GM12878 (cell line): ENCODE measurements at regions not wholly inside any gene's neighbourhood (a gene's known extent, or its start where the extent isn't known, plus 50 kb on each side); places are given as distances from the start of the nearest gene placed in this dataset.
A peak's percentile ranks its signal among the peaks of the same experiment; 100 is the strongest.

Source experiments
- ATAC-seq: fragments of 200-7000 bp; cut with Tn5 transposase; 3 replicates; pipeline ENCODE4 v1.9.1; 2020; ENCODE audit warnings: mild to moderate bottlenecking, moderate library complexity
- BruUV-seq: library from RNA; stranded (reverse); fragments of 400-500 nt; replicated peaks from 2 replicates; lab custom pipeline; 2021; lab: Mats Ljungman, UMichigan
- CTCF ChIA-PET: fragments of 300-600 bp; sonication (Branson Sonifier 250); formaldehyde crosslinking; extraction: SDS; loops from one replicate; lab custom pipeline; 2021; ENCODE audit warnings: inconsistent platforms; lab: Yijun Ruan, JAX
- POLR2A ChIA-PET: fragments of 350-600 bp; formaldehyde crosslinking; extraction: SDS; loops from one replicate; lab custom pipeline; 2021; ENCODE audit warnings: inconsistent platforms; lab: Charles Lee
- RAD21 ChIA-PET: fragments of 300-600 bp; sonication (Branson Sonifier 250); formaldehyde crosslinking; loops from one replicate; lab custom pipeline; 2023; ENCODE audit warnings: antibody characterized with exemption; ENCODE audit not compliant: unreplicated experiment; lab: Charles Lee
- SMC1A ChIA-PET: fragments of 300-600 bp; sonication (Branson Sonifier 250); formaldehyde crosslinking; loops from one replicate; lab custom pipeline; 2023; ENCODE audit not compliant: unreplicated experiment, uncharacterized antibody; lab: Charles Lee
- DNase-seq: peaks from one replicate; pipeline ENCODE4 v3.0.0-alpha.2; 2011; ENCODE audit warnings: low read depth, low spot score
- FAIRE-seq: peaks from 3 replicates; lab custom pipeline; 2011; peaks lifted over from hg19 to GRCh38; lab: Jason Lieb, UNC
- H2AFZ ChIP-seq: 2 replicates; pipeline ENCODE4 v1.6.0; 2011; ENCODE audit warnings: low read depth, low read length, control low read depth; ENCODE audit not compliant: control insufficient read depth
- H3K27ac ChIP-seq: 2 replicates; pipeline ENCODE4 v1.5.1; 2011; ENCODE audit warnings: control low read depth; ENCODE audit not compliant: control insufficient read depth, insufficient read depth
- H3K27me3 ChIP-seq, 2 experiments: replicated peaks in 1 of 2; 2 replicates each; pipeline versions ENCODE4 v1.6.0 to v1.6.1; 2011; ENCODE audit warnings: low read length in 1 of 2; ENCODE audit not compliant: control insufficient read depth in 2 of 2, insufficient read depth in 2 of 2
- H3K36me3 ChIP-seq, 2 experiments: 2 replicates each; pipeline ENCODE4 v1.5.1; 2011; ENCODE audit warnings: low read length in 1 of 2; ENCODE audit not compliant: control insufficient read depth in 2 of 2, insufficient read depth in 2 of 2
- H3K4me1 ChIP-seq: 2 replicates; pipeline ENCODE4 v1.6.1; 2011; ENCODE audit warnings: mild to moderate bottlenecking, low read length, moderate library complexity, mixed read lengths; ENCODE audit not compliant: control insufficient read depth, insufficient read depth
- H3K4me2 ChIP-seq: 2 replicates; pipeline ENCODE4 v1.6.0; 2011; ENCODE audit warnings: control low read depth; ENCODE audit not compliant: control insufficient read depth, insufficient read depth
- H3K4me3 ChIP-seq: fragments of 200-600 bp; sonication (generic); 2 replicates; pipeline ENCODE4 v1.5.1; 2016
- H3K79me2 ChIP-seq: 2 replicates; pipeline ENCODE4 v1.6.0; 2011; ENCODE audit warnings: low read length; ENCODE audit not compliant: control insufficient read depth, insufficient read depth
- H3K9ac ChIP-seq: 2 replicates; pipeline ENCODE4 v1.8.0; 2011; ENCODE audit warnings: low read length, control low read depth, mixed read lengths; ENCODE audit not compliant: control insufficient read depth, insufficient read depth
- H3K9me3 ChIP-seq: replicated peaks from 3 replicates; pipeline ENCODE4 v1.5.1; 2011; ENCODE audit warnings: mild to moderate bottlenecking, low read length; ENCODE audit not compliant: control insufficient read depth, insufficient read depth
- H4K20me1 ChIP-seq: 2 replicates; pipeline ENCODE4 v1.6.0; 2011; ENCODE audit not compliant: control insufficient read depth, insufficient read depth
- CREM ChIP-seq: IDR thresholded peaks from 2 replicates; pipeline ENCODE4 v1.6.1; 2014; ENCODE audit warnings: antibody characterized with exemption, low read depth
- EGR1 ChIP-seq, 2 experiments: IDR thresholded peaks; 1 replicate in 1 of 2; 2 replicates in 1 of 2; pipeline ENCODE4 v1.6.1; 2011 to 2012; ENCODE audit warnings: low read depth in 2 of 2, low read length in 2 of 2, borderline replicate concordance in 1 of 2, mild to moderate bottlenecking in 1 of 2, moderate library complexity in 1 of 2
- ELK1 ChIP-seq: IDR thresholded peaks from 2 replicates; pipeline ENCODE4 v1.6.1; 2012; ENCODE audit warnings: low read depth, low read length, improper control_type of control experiment
- MTA3 ChIP-seq: IDR thresholded peaks from 2 replicates; pipeline ENCODE4 v1.6.1; 2012; ENCODE audit warnings: low read length, inconsistent platforms, borderline replicate concordance
- RCOR1 ChIP-seq: conservative IDR thresholded peaks from 2 replicates; pipeline ENCODE4 v1.6.1; 2012; ENCODE audit warnings: low read depth, low read length, improper control_type of control experiment
- SPI1 ChIP-seq: IDR thresholded peaks from 2 replicates; pipeline ENCODE4 v1.6.1; 2011; ENCODE audit warnings: low read depth, mild to moderate bottlenecking, low read length, moderate library complexity, borderline replicate concordance; ENCODE audit not compliant: insufficient read depth
- SREBF2 ChIP-seq: IDR thresholded peaks from 2 replicates; pipeline ENCODE4 v1.6.1; 2012; ENCODE audit warnings: mild to moderate bottlenecking, low read length
- TARDBP ChIP-seq: IDR thresholded peaks from 2 replicates; pipeline ENCODE4 v1.6.1; 2016; ENCODE audit warnings: borderline replicate concordance
- ZNF217 ChIP-seq: fragments of 450-650 bp; IDR thresholded peaks from 2 replicates; pipeline ENCODE4 v1.6.1; 2017; ENCODE audit warnings: antibody characterized with exemption, mild to moderate bottlenecking
- ZNF274 ChIP-seq: IDR thresholded peaks from one replicate; pipeline ENCODE4 v1.8.0; 2011; ENCODE audit not compliant: insufficient read length, insufficient read depth
- whole genome bisulfite sequencing: methylation state at CpG from one replicate; pipeline ENCODE4 v1.1.6; 2016; ENCODE audit warnings: low lambda C conversion rate; ENCODE audit not compliant: insufficient replicate concordance, insufficient coverage; ENCODE audit errors: missing lambda C conversion rate; 5-methylcytosine and 5-hydroxymethylcytosine counted together
- in situ Hi-C: fragments of 300-500 bp; cut with MboI; formaldehyde crosslinking; loops from 9 replicates; pipeline ENCODE4 v1.14.3; 2018; ENCODE audit warnings: mixed read lengths
- intact Hi-C: fragments of 100-400 bp; cut with micrococcal nuclease; formaldehyde crosslinking; loops from one replicate; pipeline ENCODE4 v1.14.2; 2022; ENCODE audit not compliant: unreplicated experiment

DNA sequence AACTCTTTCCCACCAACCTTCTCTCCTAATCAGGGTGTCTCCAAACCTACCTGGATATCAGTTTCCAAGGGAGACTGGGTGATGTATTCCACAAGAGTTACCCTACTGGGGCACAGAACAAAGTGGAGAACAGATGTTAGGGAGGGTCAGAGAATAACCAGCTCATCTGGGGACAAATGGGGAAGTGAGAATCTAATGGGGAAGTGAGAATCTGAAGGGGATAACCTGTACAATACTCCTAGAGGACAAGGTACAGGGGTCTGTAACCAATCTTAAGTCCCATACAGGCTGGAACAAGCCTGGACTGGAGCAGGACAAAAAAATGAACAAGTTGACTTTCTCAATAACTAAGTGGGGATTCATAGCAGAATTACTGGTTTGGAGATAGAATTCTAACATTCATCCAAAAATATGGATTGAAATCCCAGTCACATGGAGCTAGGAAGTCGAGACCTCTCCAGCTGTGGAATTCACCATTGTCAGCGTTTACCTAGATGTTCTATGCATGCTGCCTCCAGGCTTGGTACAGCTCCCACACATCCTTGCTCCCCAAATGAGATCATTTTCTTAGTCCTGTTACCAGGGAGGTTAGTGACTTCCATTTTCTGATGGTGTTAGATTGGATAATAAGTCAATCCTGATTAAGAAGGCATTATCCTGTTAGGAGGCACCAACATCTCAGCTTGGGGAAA, 214.8 kb upstream of the MOCS1 start (continued):
- TF ChIP-seq CREM: peak; percentile 87

DNA sequence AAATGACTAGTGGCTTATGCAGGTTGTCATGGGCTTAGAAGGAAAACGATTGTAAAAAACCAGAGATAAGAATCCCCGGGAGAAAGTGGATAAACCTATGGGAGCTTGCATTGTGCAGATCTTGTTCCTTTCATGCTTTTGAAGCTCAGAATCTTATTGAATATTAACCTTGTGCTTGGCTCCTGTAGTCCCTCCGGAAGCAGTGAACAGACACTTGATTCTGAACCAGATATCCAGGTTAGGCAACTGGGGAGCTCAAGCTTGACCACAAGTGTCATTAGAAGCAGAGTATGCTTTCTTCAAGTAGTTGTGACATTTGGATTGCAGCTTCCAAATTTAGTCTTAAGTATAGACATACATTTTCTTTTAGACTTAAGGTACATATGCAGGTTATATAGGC, 212.6 kb upstream of the MOCS1 start:
- Histone ChIP-seq H2AFZ (no peak overlapping the region), H3K9me3 (no peaks in the 10 kb centered on the region; the same call in 1 of the 3 replicates), H3K27ac (no peak overlapping the region), H3K4me3 (no peak overlapping the region), H3K79me2 (no peaks in the 10 kb centered on the region), H3K4me2 (no peak overlapping the region), H3K4me1 (peaks cover 11% of the 10 kb centered on the region), H4K20me1 (no peaks in the 10 kb centered on the region), H3K27me3 (no peaks in the 10 kb centered on the region), H3K36me3 (no peaks in the 10 kb centered on the region), H3K9ac (no peak overlapping the region)
- in situ Hi-C loops (no loop called here), intact Hi-C loops (no loop called here)
- ATAC-seq (no peak), FAIRE-seq (no peak), DNase-seq (no peak)
- SMC1A ChIA-PET: interaction anchor here (0.7 to 11.1 kb wide), 23 partner anchors 8 to 165 kb away, joined by 3 to 131 read pairs (median 6); no protein-coding TSS in a partner anchor
- TF ChIP-seq ZNF274: no peak
- TF ChIP-seq EGR1 (IDR thresholded peaks at IDR 0.05; ENCODE audit: borderline replicate concordance in 1 of 2, low read depth in 2 of 2, low read length in 2 of 2): no peak
- no peak for TF ChIP-seq SPI1
- TF ChIP-seq RCOR1: no peak
- no peak for TF ChIP-seq SREBF2
- no peak for TF ChIP-seq ZNF217
- TF ChIP-seq MTA3: no peak
- TF ChIP-seq ELK1: no peak
- TF ChIP-seq TARDBP: no peak
- POLR2A ChIA-PET: interaction anchor here (0.6 to 3.4 kb wide), 11 partner anchors 7 to 163 kb away, joined by 3 to 22 read pairs (median 4); no protein-coding TSS in a partner anchor
- 41% methylated on average over 3 of the region's 3 CpGs for WGBS
- RAD21 ChIA-PET: interaction anchor here (1.0 to 4.9 kb wide), 16 partner anchors 9 to 166 kb away, joined by 3 to 58 read pairs (median 4); no protein-coding TSS in a partner anchor
- CTCF ChIA-PET: interaction anchor here (0.5 to 4.0 kb wide), 11 partner anchors 7 to 882 kb away, joined by 3 to 26 read pairs (median 6); no protein-coding TSS in a partner anchor
- no TSS peak for BruUV-seq
